Lung (tissue), 11 donors: ENCODE measurements at regions not wholly inside any gene's neighbourhood (a gene's known extent, or its start where the extent isn't known, plus 50 kb on each side); places are given as distances from the start of the nearest gene placed in this dataset.

ENCODE experiments used
- ATAC-seq: fragments of 200-7000 bp; cut with Tn5 transposase; one replicate; pipeline ENCODE4 v1.9.1; 2020; ENCODE audit warnings: moderate number of reproducible peaks; ENCODE audit not compliant: insufficient read depth, low FRiP score
- DNase-seq, 3 donors: peaks; one replicate each; pipeline ENCODE4 v3.0.0-alpha.2; 2013 to 2017
- H3K27ac ChIP-seq, 2 donors: one replicate each; pipeline ENCODE4 v1.5.1; 2013; ENCODE audit warnings: mild to moderate bottlenecking in 2 of 2, moderate library complexity in 2 of 2, control low read depth in 1 of 2, inconsistent platforms in 1 of 2, low read depth in 1 of 2, low read length in 1 of 2
- H3K27me3 ChIP-seq, 3 donors: one replicate each; pipeline ENCODE4 v1.5.1; 2013; ENCODE audit warnings: low read length in 2 of 3; ENCODE audit not compliant: control insufficient read depth in 3 of 3, insufficient read depth in 3 of 3
- H3K36me3 ChIP-seq, 4 donors: one replicate each; pipeline ENCODE4 v1.5.1; 2013; ENCODE audit warnings: low read length in 4 of 4, mild to moderate bottlenecking in 1 of 4, moderate library complexity in 1 of 4; ENCODE audit not compliant: control insufficient read depth in 4 of 4, insufficient read depth in 4 of 4
- H3K4me1 ChIP-seq, 5 donors: one replicate each; pipeline ENCODE4 v1.5.1; 2013; ENCODE audit warnings: low read length in 5 of 5, mild to moderate bottlenecking in 2 of 5, moderate library complexity in 1 of 5; ENCODE audit not compliant: control insufficient read depth in 5 of 5, insufficient read depth in 5 of 5
- H3K4me3 ChIP-seq: one replicate; pipeline ENCODE4 v1.5.1; 2013; ENCODE audit warnings: mild to moderate bottlenecking, control low read depth, moderate library complexity
- H3K9ac ChIP-seq, 2 donors: one replicate each; pipeline ENCODE4 v1.5.1; 2013; ENCODE audit warnings: low read length in 2 of 2, control low read depth in 1 of 2; ENCODE audit not compliant: insufficient read depth in 1 of 2
- H3K9me3 ChIP-seq, 4 donors: one replicate each; pipeline ENCODE4 v1.5.1; 2013; ENCODE audit warnings: low read length in 3 of 4, mild to moderate bottlenecking in 1 of 4, moderate library complexity in 1 of 4; ENCODE audit not compliant: control insufficient read depth in 4 of 4, insufficient read depth in 3 of 4
- WGBS, 2 donors: extraction: QIAGEN DNeasy Blood & Tissue Kit; methylation state at CpG; one replicate each; pipeline ENCODE4 v1.1.7; 2013; 5-methylcytosine and 5-hydroxymethylcytosine counted together
- TF ChIP-seq, protein P1 (sequence below): IDR thresholded peaks from 2 replicates; pipeline ENCODE4 v1.5.1; 2012; ENCODE audit warnings: mild to moderate bottlenecking; ENCODE audit errors: control extremely low read depth, extremely low read depth
- donor health status: control.
- donor health status: control.
- donor health status: Bipolar disorder and iron deficiency.
- donor health status: healthy.
- donor health status: DM: yes; HTN: yes; CAD: no.

DNA sequence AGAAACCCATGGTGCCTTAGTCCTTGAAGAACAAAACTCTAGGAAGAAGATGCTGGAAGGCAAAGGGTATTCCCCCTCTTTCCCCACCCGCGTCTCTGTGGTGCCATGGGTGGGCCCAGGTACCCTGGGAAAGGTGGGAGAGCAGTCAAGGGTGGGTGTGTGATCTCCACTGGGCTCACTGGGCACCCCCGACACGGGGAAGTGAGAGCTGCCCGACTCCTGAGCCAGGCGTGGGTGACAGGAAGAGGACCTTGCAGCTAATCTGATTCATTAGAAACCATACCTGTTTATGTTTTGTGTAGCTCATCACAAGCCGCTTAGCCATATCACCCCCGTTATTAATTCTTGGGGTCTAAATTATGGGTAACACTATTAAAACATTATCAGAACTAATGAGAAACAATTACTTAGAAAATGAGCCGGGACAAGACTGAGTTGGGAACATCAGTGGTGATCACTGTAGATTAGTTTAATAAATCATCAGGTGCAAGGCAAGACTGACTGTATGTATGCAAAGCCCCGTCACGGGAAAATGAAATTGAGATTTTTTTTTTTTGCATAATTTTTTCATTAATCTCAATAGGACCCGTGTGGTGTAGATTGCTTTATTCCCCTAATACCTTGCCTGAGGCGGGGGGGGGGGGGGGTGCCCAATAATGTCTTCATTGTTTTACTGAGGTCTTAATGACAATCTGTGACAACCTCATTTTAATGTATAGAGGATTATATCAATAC, 77.3 kb downstream of the ZIC5 start:
- ATAC-seq (no peak), DNase-seq (no peak)
- Histone ChIP-seq H3K4me1 (peaks cover 0 to 11% (median 0%) of the 10 kb centered on the region in 5 donors), H3K9ac (no peak overlapping the region), H3K27ac (no peak overlapping the region), H3K4me3 (no peak overlapping the region), H3K36me3 (no peaks in the 10 kb centered on the region), H3K27me3 (peaks cover 2 to 43% (median 28%) of the 10 kb centered on the region in 3 donors), H3K9me3 (peaks cover 0 to 2% (median 0%) of the 10 kb centered on the region in 4 donors)
- TF ChIP-seq, protein P1, sequence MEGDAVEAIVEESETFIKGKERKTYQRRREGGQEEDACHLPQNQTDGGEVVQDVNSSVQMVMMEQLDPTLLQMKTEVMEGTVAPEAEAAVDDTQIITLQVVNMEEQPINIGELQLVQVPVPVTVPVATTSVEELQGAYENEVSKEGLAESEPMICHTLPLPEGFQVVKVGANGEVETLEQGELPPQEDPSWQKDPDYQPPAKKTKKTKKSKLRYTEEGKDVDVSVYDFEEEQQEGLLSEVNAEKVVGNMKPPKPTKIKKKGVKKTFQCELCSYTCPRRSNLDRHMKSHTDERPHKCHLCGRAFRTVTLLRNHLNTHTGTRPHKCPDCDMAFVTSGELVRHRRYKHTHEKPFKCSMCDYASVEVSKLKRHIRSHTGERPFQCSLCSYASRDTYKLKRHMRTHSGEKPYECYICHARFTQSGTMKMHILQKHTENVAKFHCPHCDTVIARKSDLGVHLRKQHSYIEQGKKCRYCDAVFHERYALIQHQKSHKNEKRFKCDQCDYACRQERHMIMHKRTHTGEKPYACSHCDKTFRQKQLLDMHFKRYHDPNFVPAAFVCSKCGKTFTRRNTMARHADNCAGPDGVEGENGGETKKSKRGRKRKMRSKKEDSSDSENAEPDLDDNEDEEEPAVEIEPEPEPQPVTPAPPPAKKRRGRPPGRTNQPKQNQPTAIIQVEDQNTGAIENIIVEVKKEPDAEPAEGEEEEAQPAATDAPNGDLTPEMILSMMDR, result no peak
- 74 to 84% methylated on average over 13 of the region's 13 CpGs for WGBS, 2 donors

DNA sequence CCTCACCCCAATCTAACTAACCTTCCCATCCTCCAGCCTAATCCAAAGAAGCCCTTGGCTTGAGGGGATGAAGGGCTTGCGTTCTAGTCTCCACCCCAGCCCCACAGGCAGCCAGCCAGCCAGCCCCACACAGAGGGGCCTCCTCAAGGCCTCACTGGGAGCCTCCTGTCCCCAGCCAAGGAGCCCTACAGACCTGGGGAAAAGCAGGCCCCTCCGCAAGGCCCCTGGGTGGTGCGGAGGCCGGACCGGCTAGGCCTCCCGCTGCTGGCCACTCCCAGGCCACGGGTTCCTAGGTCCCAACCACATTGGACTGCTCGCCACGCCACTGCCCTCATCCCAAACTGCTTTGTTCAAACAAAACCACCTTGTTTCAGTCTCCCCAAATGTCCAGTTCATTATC, 78.0 kb downstream of the ZIC5 start:
- H3K27ac ChIP-seq, result no peak overlapping the region
- WGBS, 2 donors, result 92 to 96% methylated on average over 9 of the region's 9 CpGs
- H3K9ac ChIP-seq, result no peak overlapping the region
- H3K36me3 ChIP-seq, result no peaks in the 10 kb centered on the region
- TF ChIP-seq, protein P1, result no peak
- H3K9me3 ChIP-seq, result peaks cover 0 to 2% (median 0%) of the 10 kb centered on the region in 4 donors
- DNase-seq (no peak), ATAC-seq (no peak)
- H3K4me1 ChIP-seq, result peaks cover 0 to 11% (median 0%) of the 10 kb centered on the region in 5 donors
- H3K4me3 ChIP-seq, result no peak overlapping the region
- H3K27me3 ChIP-seq, result peaks cover 2 to 36% (median 28%) of the 10 kb centered on the region in 3 donors

DNA sequence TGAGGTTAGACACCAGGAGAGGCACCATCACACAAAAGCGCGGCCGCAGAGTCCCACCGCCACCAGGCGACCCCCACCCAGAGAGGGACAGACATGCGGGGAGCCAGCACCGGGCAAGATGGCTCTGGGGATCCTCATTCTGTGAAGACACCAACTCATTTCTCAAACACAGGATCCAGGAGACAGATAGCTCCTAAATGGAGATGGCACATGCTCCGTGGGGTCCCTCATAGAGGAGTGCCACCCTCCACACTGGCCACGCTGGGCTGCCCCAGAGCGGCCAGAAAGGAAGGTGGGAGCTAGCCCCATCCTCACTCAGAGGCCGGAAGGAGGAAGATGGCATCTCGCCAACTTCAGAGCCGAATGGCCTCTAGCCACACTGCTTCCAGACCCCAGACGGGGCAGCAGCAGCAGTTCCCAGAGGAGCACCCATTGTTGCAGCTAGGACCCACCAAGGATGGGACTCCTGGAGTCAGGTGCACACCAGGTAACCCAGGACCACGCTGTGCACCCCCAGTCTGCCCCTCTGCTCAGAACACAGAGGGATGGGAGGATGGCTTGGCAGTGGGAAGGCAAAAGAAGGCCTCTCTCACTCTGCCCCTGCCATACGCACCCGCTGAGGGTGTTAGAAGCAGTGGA, 78.6 kb downstream of the ZIC5 start:
- peaks cover 0 to 2% (median 0%) of the 10 kb centered on the region in 4 donors for H3K9me3 ChIP-seq
- ATAC-seq, result no peak
- peaks cover 0 to 11% (median 0%) of the 10 kb centered on the region in 5 donors for H3K4me1 ChIP-seq
- DNase-seq, result no peak
- H3K27me3 ChIP-seq, result peaks cover 2 to 35% (median 28%) of the 10 kb centered on the region in 3 donors
- 92 to 95% methylated on average over 17 of the region's 17 CpGs for WGBS, 2 donors
- no peaks in the 10 kb centered on the region for H3K36me3 ChIP-seq
- H3K9ac ChIP-seq, result no peak overlapping the region
- TF ChIP-seq, protein P1, result no peak
- H3K27ac ChIP-seq, result no peak overlapping the region
- H3K4me3 ChIP-seq, result no peak overlapping the region
